Stimulated activated CD4-positive, alpha-beta T cell treated with anti-CD3 and anti-CD28 coated beads, Interleukin-4, amount 100 ng/mL, for 48 hours (primary cell): ENCODE measurements at regions not wholly inside any gene's neighbourhood (a gene's known extent, or its start where the extent isn't known, plus 50 kb on each side); places are given as distances from the start of the nearest gene placed in this dataset.
"Not testable (repeated sequence)": the region's sequence is repeated elsewhere in the genome, so short reads cannot be mapped to it uniquely, and the experiment has no call there.

Source experiments
- DNase-seq, 2 donors: peaks; one replicate each; pipeline ENCODE4 v3.0.0-alpha.2; 2020; ENCODE audit warnings: low read depth in 2 of 2

- no peak for DNase-seq
These were observed 544.9 kb downstream of the NSUN3 start for GRCh38 chr3:94607778-94608177.

- DNase-seq, result no peak
These were observed 547.0 kb downstream of the NSUN3 start for GRCh38 chr3:94609908-94610307.

GRCh38 chr3:94611596-94611995 lies 548.7 kb downstream of the NSUN3 start:
- no peak for DNase-seq

GRCh38 chr3:94612631-94613030 lies 549.8 kb downstream of the NSUN3 start:
- DNase-seq, result no peak

GRCh38 chr3:94614192-94614591 lies 551.3 kb downstream of the NSUN3 start:
- no peak for DNase-seq

GRCh38 chr3:94615275-94616065 lies 552.6 kb downstream of the NSUN3 start:
- no peak for DNase-seq

GRCh38 chr3:94616833-94617232 lies 554.0 kb downstream of the NSUN3 start:
- DNase-seq, result no peak

GRCh38 chr3:94617312-94617711 lies 554.5 kb downstream of the NSUN3 start:
- DNase-seq, result no peak

GRCh38 chr3:94619643-94620042 lies 556.8 kb downstream of the NSUN3 start:
- no peak for DNase-seq

GRCh38 chr3:94626573-94626972 lies 563.7 kb downstream of the NSUN3 start:
- DNase-seq, result no peak

- no peak for DNase-seq
These were observed 564.8 kb downstream of the NSUN3 start for GRCh38 chr3:94627689-94628088.

- no peak for DNase-seq
These were observed 580.5 kb downstream of the NSUN3 start for GRCh38 chr3:94643400-94643799.

- DNase-seq, result no peak
These were observed 582.9 kb downstream of the NSUN3 start for GRCh38 chr3:94645790-94646189.

GRCh38 chr3:94647131-94647530 lies 584.3 kb downstream of the NSUN3 start:
- no peak for DNase-seq

GRCh38 chr3:94648270-94649180 lies 585.7 kb downstream of the NSUN3 start:
- not testable (repeated sequence) for DNase-seq

GRCh38 chr3:94654096-94654495 lies 591.2 kb downstream of the NSUN3 start:
- no peak for DNase-seq

- DNase-seq, result no peak
These were observed 603.1 kb downstream of the NSUN3 start for GRCh38 chr3:94665922-94666321.

GRCh38 chr3:94671078-94671477 lies 608.2 kb downstream of the NSUN3 start:
- DNase-seq, result no peak

GRCh38 chr3:94673876-94674275 lies 611.0 kb downstream of the NSUN3 start:
- DNase-seq, result no peak

- DNase-seq, result no peak
These were observed 623.3 kb downstream of the NSUN3 start for GRCh38 chr3:94686208-94686607.

GRCh38 chr3:94693997-94694640 lies 631.3 kb downstream of the NSUN3 start:
- DNase-seq, result no peak

GRCh38 chr3:94694894-94695293 lies 632.0 kb downstream of the NSUN3 start:
- no peak for DNase-seq
